HEK293 (cell line): ENCODE measurements at regions not wholly inside any gene's neighbourhood (a gene's known extent, or its start where the extent isn't known, plus 50 kb on each side); places are given as distances from the start of the nearest gene placed in this dataset.

Experiments
- BCL11B ChIP-seq: fragments of 450-650 bp; formaldehyde crosslinking; IDR thresholded peaks from 2 replicates; pipeline ENCODE4 v1.5.1; 2016; ENCODE audit warnings: low read depth, missing biosample characterization, missing genetic modification characterization
- ELK4 ChIP-seq: IDR thresholded peaks from 2 replicates; pipeline ENCODE4 v1.6.1; 2011; ENCODE audit warnings: mild to moderate bottlenecking, low read depth, low read length, borderline replicate concordance
- GFI1B ChIP-seq: fragments of 450-650 bp; formaldehyde crosslinking; IDR thresholded peaks from 2 replicates; pipeline ENCODE4 v1.5.1; 2016; ENCODE audit warnings: missing biosample characterization, missing genetic modification characterization
- PATZ1 ChIP-seq: fragments of 450-650 bp; formaldehyde crosslinking; IDR thresholded peaks from 2 replicates; pipeline ENCODE4 v1.5.1; 2016; ENCODE audit warnings: missing biosample characterization, missing genetic modification characterization
- REST ChIP-seq: fragments of 450-650 bp; formaldehyde crosslinking; IDR thresholded peaks from 2 replicates; pipeline ENCODE4 v1.5.1; 2016; ENCODE audit warnings: missing biosample characterization, missing genetic modification characterization
- YY2 ChIP-seq: fragments of 450-650 bp; formaldehyde crosslinking; IDR thresholded peaks from 2 replicates; pipeline ENCODE4 v1.5.1; 2016; ENCODE audit warnings: missing biosample characterization, missing genetic modification characterization
- ZFP69B ChIP-seq: fragments of 450-650 bp; formaldehyde crosslinking; IDR thresholded peaks from 2 replicates; pipeline ENCODE4 v1.5.1; 2016; ENCODE audit warnings: missing biosample characterization, missing genetic modification characterization
- ZNF211 ChIP-seq: fragments of 450-650 bp; formaldehyde crosslinking; IDR thresholded peaks from 2 replicates; pipeline ENCODE4 v1.5.1; 2016; ENCODE audit warnings: low read depth, missing biosample characterization, missing genetic modification characterization
- ZNF292 ChIP-seq: fragments of 450-650 bp; formaldehyde crosslinking; IDR thresholded peaks from 2 replicates; pipeline ENCODE4 v1.5.1; 2016; ENCODE audit warnings: low read depth, missing biosample characterization, missing genetic modification characterization, borderline replicate concordance
- ZNF548 ChIP-seq: fragments of 450-650 bp; formaldehyde crosslinking; IDR thresholded peaks from 2 replicates; pipeline ENCODE4 v1.5.1; 2016; ENCODE audit warnings: missing biosample characterization, missing genetic modification characterization
- ZNF549 ChIP-seq: fragments of 450-650 bp; IDR thresholded peaks from 2 replicates; pipeline ENCODE4 v1.5.1; 2018; ENCODE audit warnings: missing biosample characterization, missing genetic modification characterization, mild to moderate bottlenecking, inconsistent platforms, moderate library complexity
- ZNF585B ChIP-seq: fragments of 450-650 bp; formaldehyde crosslinking; IDR thresholded peaks from 2 replicates; pipeline ENCODE4 v1.5.1; 2016; ENCODE audit warnings: missing biosample characterization, missing genetic modification characterization
- ZNF600 ChIP-seq: fragments of 450-650 bp; formaldehyde crosslinking; IDR thresholded peaks from 2 replicates; pipeline ENCODE4 v1.5.1; 2016; ENCODE audit warnings: missing biosample characterization, missing genetic modification characterization
- ZNF623 ChIP-seq: fragments of 450-650 bp; formaldehyde crosslinking; IDR thresholded peaks from 2 replicates; pipeline ENCODE4 v1.5.1; 2016; ENCODE audit warnings: missing biosample characterization, missing genetic modification characterization
- ZNF658 ChIP-seq: fragments of 450-650 bp; formaldehyde crosslinking; IDR thresholded peaks from 2 replicates; pipeline ENCODE4; 2016; ENCODE audit warnings: missing biosample characterization, missing genetic modification characterization
- ZNF660 ChIP-seq: fragments of 450-650 bp; IDR thresholded peaks from 2 replicates; pipeline ENCODE4 v1.5.1; 2018; ENCODE audit warnings: missing biosample characterization, mild to moderate bottlenecking, missing genetic modification characterization
- ZNF664 ChIP-seq: fragments of 450-650 bp; formaldehyde crosslinking; IDR thresholded peaks from 2 replicates; pipeline ENCODE4 v1.5.1; 2016; ENCODE audit warnings: missing biosample characterization, missing genetic modification characterization
- ZNF670 ChIP-seq: fragments of 450-650 bp; formaldehyde crosslinking; IDR thresholded peaks from 2 replicates; pipeline ENCODE4 v1.5.1; 2016; ENCODE audit warnings: missing biosample characterization, missing genetic modification characterization, low read depth
- ZNF76 ChIP-seq: fragments of 450-650 bp; formaldehyde crosslinking; IDR thresholded peaks from 2 replicates; pipeline ENCODE4; 2016; ENCODE audit warnings: low read depth, missing biosample characterization, missing genetic modification characterization, borderline replicate concordance
- ZNF776 ChIP-seq: fragments of 450-650 bp; formaldehyde crosslinking; IDR thresholded peaks from 2 replicates; pipeline ENCODE4 v1.5.0; 2017; ENCODE audit warnings: missing biosample characterization, missing genetic modification characterization, borderline replicate concordance
- ZNF791 ChIP-seq: fragments of 450-650 bp; formaldehyde crosslinking; IDR thresholded peaks from 2 replicates; pipeline ENCODE4 v1.5.1; 2016; ENCODE audit warnings: missing biosample characterization, missing genetic modification characterization
- ZSCAN30 ChIP-seq: fragments of 450-650 bp; IDR thresholded peaks from 2 replicates; pipeline ENCODE4 v1.5.1; 2018; ENCODE audit warnings: missing biosample characterization, mild to moderate bottlenecking, missing genetic modification characterization, moderate library complexity
- ZSCAN5A ChIP-seq: fragments of 450-650 bp; formaldehyde crosslinking; IDR thresholded peaks from 2 replicates; pipeline ENCODE4 v1.5.1; 2016; ENCODE audit warnings: missing biosample characterization, missing genetic modification characterization
- TF ChIP-seq, protein P1 (sequence below): fragments of 450-650 bp; formaldehyde crosslinking; IDR thresholded peaks from 2 replicates; pipeline ENCODE4 v1.5.1; 2016; ENCODE audit warnings: missing biosample characterization, missing genetic modification characterization, low read depth
- TF ChIP-seq, protein P2 (sequence below): fragments of 450-650 bp; formaldehyde crosslinking; IDR thresholded peaks from 2 replicates; pipeline ENCODE4 v1.5.1; 2016; ENCODE audit warnings: missing biosample characterization, missing genetic modification characterization
- TF ChIP-seq, protein P3 (sequence below): sonication (generic); formaldehyde crosslinking; IDR thresholded peaks from 2 replicates; pipeline ENCODE4 v1.8.1; 2022; ENCODE audit warnings: mild to moderate bottlenecking, moderate library complexity, missing genetic modification reagents

- no peak for TF ChIP-seq REST (tag by site-specific recombination)
- no peak for TF ChIP-seq ZNF791
- TF ChIP-seq PATZ1: peak; percentile 63
- TF ChIP-seq ZNF776 (tag by site-specific recombination): no peak
- TF ChIP-seq ZNF658 (tag by site-specific recombination): no peak
- no peak for TF ChIP-seq ZNF670 (tag by site-specific recombination)
- no peak for TF ChIP-seq ZNF211 (tag by site-specific recombination)
- TF ChIP-seq GFI1B (tag by site-specific recombination): no peak
- TF ChIP-seq ZNF664: no peak
- no peak for TF ChIP-seq ZSCAN5A
- TF ChIP-seq ZNF548 (tag by site-specific recombination): no peak
- TF ChIP-seq ZNF623 (tag by site-specific recombination): no peak
- no peak for TF ChIP-seq ZNF76 (tag by site-specific recombination)
- peak; percentile 28; the same call in 1 of the 2 replicates for TF ChIP-seq ZNF600
- TF ChIP-seq ZNF549 (tag by site-specific recombination): no peak
- no peak for TF ChIP-seq ZNF585B (tag by site-specific recombination)
- no peak for TF ChIP-seq BCL11B
- TF ChIP-seq ZFP69B (tag by site-specific recombination): no peak
- TF ChIP-seq ZSCAN30 (tag by site-specific recombination): 0 out of 2 replicates have a peak, but pooled peaks have one; percentile 60
- TF ChIP-seq, protein P1, sequence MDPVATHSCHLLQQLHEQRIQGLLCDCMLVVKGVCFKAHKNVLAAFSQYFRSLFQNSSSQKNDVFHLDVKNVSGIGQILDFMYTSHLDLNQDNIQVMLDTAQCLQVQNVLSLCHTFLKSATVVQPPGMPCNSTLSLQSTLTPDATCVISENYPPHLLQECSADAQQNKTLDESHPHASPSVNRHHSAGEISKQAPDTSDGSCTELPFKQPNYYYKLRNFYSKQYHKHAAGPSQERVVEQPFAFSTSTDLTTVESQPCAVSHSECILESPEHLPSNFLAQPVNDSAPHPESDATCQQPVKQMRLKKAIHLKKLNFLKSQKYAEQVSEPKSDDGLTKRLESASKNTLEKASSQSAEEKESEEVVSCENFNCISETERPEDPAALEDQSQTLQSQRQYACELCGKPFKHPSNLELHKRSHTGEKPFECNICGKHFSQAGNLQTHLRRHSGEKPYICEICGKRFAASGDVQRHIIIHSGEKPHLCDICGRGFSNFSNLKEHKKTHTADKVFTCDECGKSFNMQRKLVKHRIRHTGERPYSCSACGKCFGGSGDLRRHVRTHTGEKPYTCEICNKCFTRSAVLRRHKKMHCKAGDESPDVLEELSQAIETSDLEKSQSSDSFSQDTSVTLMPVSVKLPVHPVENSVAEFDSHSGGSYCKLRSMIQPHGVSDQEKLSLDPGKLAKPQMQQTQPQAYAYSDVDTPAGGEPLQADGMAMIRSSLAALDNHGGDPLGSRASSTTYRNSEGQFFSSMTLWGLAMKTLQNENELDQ (tag by site-specific recombination): no peak
- no peak for TF ChIP-seq ZNF292 (tag by site-specific recombination)
- TF ChIP-seq, protein P2, sequence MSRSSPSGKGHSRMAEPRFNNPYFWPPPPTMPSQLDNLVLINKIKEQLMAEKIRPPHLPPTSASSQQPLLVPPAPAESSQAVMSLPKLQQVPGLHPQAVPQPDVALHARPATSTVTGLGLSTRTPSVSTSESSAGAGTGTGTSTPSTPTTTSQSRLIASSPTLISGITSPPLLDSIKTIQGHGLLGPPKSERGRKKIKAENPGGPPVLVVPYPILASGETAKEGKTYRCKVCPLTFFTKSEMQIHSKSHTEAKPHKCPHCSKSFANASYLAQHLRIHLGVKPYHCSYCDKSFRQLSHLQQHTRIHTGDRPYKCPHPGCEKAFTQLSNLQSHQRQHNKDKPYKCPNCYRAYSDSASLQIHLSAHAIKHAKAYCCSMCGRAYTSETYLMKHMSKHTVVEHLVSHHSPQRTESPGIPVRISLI (tag by site-specific recombination): peak; percentile 85
- TF ChIP-seq ELK4: no peak
- TF ChIP-seq, protein P3, sequence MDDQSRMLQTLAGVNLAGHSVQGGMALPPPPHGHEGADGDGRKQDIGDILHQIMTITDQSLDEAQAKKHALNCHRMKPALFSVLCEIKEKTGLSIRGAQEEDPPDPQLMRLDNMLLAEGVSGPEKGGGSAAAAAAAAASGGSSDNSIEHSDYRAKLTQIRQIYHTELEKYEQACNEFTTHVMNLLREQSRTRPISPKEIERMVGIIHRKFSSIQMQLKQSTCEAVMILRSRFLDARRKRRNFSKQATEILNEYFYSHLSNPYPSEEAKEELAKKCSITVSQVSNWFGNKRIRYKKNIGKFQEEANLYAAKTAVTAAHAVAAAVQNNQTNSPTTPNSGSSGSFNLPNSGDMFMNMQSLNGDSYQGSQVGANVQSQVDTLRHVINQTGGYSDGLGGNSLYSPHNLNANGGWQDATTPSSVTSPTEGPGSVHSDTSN (CRISPR knock-in tag): no peak
- peak; percentile 69; the same call in 1 of the 2 replicates for TF ChIP-seq ZNF660 (tag by site-specific recombination)
- no peak for TF ChIP-seq YY2 (tag by site-specific recombination)
Measured at GRCh38 chr7:27346531-27347275, 104.1 kb downstream of the EVX1 start (continued).
